H7 (cell line): ENCODE measurements at regions not wholly inside any gene's neighbourhood (a gene's known extent, or its start where the extent isn't known, plus 50 kb on each side); places are given as distances from the start of the nearest gene placed in this dataset.

Experiments used
- DNase-seq: peaks from one replicate; pipeline ENCODE4 v3.0.0; 2012
- H3K27me3 ChIP-seq: 2 replicates; pipeline ENCODE4 v1.6.0; 2011; ENCODE audit warnings: mild to moderate bottlenecking, low read length; ENCODE audit not compliant: control insufficient read depth, insufficient read depth
- H3K36me3 ChIP-seq: replicated peaks from 2 replicates; pipeline ENCODE4 v1.5.1; 2011; ENCODE audit warnings: low read length; ENCODE audit not compliant: control insufficient read depth, insufficient read depth
- H3K4me3 ChIP-seq: 2 replicates; pipeline ENCODE4 v1.5.1; 2011; ENCODE audit warnings: low read depth, mild to moderate bottlenecking, control low read depth, low read length, moderate library complexity; ENCODE audit not compliant: insufficient read depth

DNA sequence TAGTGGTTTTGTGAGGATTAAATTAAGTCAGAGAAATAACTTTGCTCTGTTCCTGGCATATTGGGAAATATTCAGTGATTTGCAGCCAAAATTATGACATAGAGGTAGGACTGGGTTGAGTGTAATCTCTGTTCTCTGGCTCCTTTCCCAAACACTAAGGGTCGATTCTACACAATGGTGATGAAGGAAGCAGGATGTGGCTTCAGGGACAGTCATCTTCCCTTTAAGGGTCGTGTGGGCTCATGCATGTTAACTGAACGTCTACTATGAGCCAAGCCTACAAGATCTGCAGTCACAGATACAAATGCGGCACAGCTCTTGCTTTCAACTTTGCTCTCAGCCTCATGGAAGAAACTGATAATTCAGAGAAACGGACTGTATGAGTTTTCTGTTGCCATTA, 381.6 kb downstream of the VRK1 start:
- no peaks in the 10 kb centered on the region for H3K36me3 ChIP-seq
- H3K4me3 ChIP-seq = no peak overlapping the region
- H3K27me3 ChIP-seq = no peaks in the 10 kb centered on the region
- DNase-seq = no peak

DNA sequence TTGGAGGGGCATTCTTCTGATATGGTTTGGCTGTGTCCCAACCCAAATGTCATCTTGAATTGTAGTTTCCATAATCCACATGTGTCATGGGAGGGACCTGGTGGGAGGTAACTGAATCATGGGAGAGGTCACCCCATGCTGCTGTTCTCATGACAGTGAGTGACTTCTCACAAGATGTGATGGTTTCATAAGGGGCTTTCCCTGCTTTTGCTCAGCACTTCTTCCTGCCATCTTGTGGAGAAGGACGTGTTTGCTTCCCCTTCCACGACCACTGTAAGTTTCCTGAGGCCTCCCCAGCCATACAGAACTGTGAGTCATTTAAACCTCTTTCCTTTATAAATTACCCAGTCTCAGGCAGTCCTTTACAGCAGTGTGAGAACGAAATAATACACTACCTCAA, 382.4 kb downstream of the VRK1 start:
- Histone ChIP-seq H3K4me3 (no peak overlapping the region), H3K36me3 (no peaks in the 10 kb centered on the region), H3K27me3 (no peaks in the 10 kb centered on the region)
- DNase-seq = no peak

DNA sequence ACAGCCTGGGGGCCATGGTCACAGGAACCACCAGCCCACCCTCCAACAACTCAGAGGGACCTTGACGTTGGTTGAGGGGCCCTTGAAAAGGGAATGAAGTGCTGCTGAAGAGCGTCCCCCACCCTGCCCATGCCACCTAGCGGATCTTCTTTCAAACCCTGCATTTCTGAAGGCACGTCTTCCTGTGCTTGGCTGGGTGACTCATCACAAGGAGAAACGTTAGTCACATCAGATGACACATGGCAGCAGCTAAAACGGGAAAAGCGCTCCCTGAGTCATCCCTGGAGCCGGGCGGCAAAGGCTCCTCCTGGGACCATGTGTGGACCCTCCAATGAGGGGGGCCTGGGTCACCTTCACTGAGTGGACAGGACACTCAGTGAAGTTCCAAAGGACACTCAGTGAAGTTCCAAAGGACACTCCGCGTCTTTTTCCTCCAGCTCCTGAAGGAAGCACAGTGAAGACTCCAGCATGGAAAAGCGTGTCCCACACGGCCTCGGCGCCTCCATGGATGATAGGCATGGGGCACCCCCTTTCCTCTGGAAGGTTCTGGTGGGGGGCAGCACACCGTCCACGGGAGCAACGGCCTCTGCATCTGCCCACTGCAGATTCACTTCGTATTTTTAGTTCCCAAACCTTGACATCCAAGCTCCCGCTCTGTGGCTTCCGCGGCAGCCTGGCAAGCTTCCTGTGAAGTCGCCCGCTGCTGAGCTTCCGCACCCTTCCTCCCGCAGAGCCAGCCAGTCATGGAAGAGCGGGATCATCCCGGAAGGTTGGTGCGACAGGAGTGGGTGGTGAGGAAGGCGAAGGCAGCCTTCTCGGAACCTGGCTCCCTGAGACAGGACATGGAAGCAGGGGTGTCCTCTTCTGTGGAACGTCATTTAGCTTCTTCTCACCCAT, 383.4 kb downstream of the VRK1 start:
- DNase-seq = no peak
- no peak overlapping the region for H3K4me3 ChIP-seq
- no peaks in the 10 kb centered on the region for H3K36me3 ChIP-seq
- H3K27me3 ChIP-seq = no peaks in the 10 kb centered on the region

DNA sequence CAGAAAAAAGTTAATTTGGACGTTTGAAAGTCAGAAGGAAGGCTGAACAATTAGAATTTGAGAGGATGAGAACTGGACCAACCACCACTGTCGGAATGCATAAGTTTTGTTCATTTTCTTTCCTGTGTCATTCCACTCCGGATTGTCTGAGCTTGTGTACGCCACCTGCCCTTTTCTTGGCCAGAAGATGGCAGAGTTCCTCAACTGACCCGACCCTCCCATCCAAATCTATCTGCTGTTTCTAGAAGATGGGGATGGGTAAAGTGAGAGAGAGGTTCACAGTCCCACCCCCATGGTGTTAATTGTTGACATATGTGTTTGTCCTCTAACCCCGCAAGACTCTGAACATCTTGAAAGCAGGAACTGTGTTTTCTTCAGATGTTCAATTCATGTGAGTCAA, 388.0 kb downstream of the VRK1 start:
- peak; percentile 64 for DNase-seq

DNA sequence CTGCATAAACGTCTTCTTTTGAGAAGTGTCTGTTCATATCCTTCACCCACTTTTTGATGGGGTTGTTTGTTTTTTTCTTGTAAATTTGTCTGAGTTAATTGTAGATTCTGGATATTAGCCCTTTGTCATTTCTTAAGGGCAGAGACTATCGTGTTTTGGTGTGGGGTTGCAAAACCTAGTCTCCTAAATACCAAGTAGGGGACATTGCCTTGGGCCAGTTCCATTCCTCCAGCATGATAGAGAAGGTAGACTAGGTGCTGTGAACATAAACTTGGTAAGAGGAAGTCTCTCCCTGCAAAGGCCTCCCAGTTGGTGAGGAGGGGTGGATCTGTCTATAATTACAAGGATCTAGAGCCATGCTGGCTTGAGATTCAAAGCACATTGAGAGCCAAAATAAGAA, 390.7 kb downstream of the VRK1 start:
- H3K27me3 ChIP-seq = no peaks in the 10 kb centered on the region
- no peak overlapping the region for H3K4me3 ChIP-seq
- DNase-seq = no peak
- no peaks in the 10 kb centered on the region for H3K36me3 ChIP-seq

More for the DNA sequence above, 388.0 kb downstream of the VRK1 start:
- Histone ChIP-seq H3K36me3 (no peaks in the 10 kb centered on the region), H3K27me3 (no peaks in the 10 kb centered on the region), H3K4me3 (no peak overlapping the region)

DNA sequence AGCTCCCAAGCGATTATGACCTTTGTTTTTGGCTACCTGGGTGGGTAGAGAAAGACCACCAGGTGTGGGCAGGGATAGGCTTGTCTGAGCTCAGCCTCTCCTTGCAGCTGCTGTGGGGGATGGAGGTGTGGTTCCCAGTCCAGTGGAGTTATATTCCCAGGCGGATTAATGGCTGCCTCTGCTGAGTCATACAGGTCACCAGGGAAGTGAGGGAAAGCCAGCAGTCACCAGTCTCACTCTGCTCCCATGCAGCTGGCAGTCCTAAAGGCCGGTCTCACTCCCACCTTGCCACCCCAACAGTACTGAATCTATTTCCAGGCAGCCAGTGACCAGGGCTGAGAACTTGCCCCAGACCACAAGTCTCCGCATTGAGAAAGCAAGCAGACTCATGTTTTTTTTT, 399.2 kb downstream of the VRK1 start:
- Histone ChIP-seq H3K4me3 (no peak overlapping the region), H3K27me3 (no peaks in the 10 kb centered on the region), H3K36me3 (no peaks in the 10 kb centered on the region)
- no peak for DNase-seq

DNA sequence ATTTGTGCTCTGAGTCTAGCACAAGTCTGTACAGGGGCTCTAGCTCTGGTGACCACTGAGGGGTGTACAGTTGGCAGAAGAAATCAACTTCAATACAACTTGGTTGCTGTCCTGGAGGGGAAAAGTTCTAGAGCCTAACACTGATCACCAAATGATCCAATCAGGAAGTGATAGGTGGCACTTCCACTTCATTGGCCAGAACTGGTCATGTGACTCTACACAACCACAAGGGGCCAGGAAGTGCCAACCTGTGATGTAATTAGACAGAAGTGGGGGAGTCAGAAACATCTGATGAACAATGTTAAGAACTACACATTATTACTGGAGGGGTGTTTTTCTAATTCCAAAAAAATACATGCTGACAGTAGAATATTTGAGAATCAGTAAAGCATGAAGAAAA, 401.6 kb downstream of the VRK1 start:
- Histone ChIP-seq H3K4me3 (no peak overlapping the region), H3K27me3 (no peaks in the 10 kb centered on the region), H3K36me3 (no peaks in the 10 kb centered on the region)
- DNase-seq = no peak

DNA sequence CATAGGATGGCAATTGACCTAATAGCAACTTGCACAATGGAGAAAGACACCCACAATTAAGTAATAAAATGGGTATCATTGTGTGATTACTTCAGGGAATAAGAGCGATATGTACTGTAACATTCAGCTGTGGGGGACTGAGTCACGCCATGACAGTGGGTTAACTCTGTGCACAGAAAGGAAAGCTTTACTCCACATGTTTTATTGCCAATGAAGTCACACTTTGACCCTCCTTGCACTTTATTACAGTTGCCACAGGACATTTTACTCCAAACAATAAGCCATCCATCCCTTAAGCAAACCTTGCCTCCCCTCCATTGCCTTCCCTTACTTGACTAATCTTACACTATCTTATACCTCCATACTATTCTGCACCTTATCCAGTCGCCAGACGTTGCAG, 403.1 kb downstream of the VRK1 start:
- no peak for DNase-seq
- Histone ChIP-seq H3K27me3 (no peaks in the 10 kb centered on the region), H3K4me3 (no peak overlapping the region), H3K36me3 (no peaks in the 10 kb centered on the region)

DNA sequence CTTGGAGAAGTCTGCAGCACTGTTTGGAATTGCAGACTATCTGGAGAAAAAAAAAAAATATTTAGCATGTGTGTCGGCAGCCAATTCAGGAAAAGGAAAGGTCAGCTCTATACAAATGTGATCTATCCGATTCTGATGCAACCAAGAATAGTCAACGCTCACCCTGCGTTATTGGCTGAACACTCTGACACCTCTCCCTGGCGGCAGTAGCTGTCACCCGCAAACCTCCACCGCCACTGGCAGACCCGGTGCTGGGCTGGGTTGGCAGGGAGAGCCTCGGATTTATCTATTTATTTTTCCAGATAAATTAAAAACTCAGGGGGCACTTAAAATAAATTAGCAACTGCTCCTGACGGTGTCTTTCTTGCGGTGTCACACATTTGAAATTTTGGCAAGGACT, 409.7 kb downstream of the VRK1 start:
- no peak overlapping the region for H3K4me3 ChIP-seq

DNA sequence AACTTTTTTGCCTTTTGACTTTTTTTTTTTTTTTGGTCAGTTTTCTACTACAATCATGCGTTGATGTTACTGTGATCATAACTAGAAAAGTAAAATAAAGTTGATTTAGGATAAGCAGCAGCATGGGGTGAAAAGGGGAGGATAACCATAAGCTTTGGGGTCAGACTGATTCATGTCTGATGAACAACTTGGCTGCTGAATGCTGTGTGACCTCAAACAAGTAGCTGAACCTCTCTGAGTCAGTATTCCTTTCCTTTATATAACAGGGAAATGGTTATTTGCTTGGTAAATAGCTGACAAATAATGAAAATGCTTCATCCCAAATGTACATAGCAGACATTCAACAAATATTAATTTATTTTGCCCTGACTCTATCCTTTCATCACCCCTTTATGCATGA, 413.0 kb downstream of the VRK1 start:
- DNase-seq = no peak
- Histone ChIP-seq H3K27me3 (no peaks in the 10 kb centered on the region), H3K36me3 (no peaks in the 10 kb centered on the region), H3K4me3 (no peak overlapping the region)

More for the DNA sequence above, 409.7 kb downstream of the VRK1 start:
- no peak for DNase-seq
- Histone ChIP-seq H3K27me3 (no peaks in the 10 kb centered on the region), H3K36me3 (no peaks in the 10 kb centered on the region)

DNA sequence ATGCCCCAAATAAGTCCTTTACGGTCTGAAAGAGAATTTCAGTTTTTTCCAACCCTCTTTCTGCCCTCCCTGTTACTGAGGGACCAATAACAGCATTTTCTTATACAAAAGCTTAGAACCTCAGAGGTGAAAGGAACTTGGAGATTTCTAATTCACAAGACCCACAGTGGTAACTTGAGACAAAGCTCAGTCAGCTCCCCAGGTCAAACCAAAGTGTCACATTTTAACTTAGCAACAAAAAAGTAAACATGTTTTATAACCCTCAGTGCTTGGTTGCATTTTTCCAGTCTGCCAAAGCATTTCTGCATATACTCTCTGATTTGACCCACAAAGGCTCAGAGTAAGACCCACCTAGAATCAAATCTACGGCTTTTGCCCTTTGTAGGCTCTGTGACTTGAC, 415.2 kb downstream of the VRK1 start:
- H3K36me3 ChIP-seq = no peaks in the 10 kb centered on the region
- no peaks in the 10 kb centered on the region for H3K27me3 ChIP-seq

DNA sequence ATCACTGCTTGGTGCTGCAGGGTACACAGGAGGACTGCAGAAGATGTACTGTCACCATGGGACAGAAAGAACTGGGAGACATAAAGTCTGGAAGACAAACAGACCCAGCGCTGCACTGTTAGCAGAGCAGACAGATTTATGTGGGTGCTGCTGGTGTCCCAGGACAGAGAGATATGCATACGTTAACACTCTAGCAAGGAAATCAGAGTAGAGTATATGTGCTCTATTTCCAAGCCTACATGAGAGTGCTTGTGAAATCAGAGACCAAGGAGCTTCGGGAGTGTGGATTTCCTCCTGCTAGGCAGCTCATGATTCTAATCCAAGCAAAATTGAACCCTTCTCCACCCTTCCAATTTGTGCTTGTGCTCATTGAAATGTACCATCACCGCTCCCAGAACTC, 416.5 kb downstream of the VRK1 start:
- H3K4me3 ChIP-seq = no peak overlapping the region
- no peak for DNase-seq
- no peaks in the 10 kb centered on the region for H3K36me3 ChIP-seq
- no peaks in the 10 kb centered on the region for H3K27me3 ChIP-seq

More for the DNA sequence above, 415.2 kb downstream of the VRK1 start:
- no peak for DNase-seq
- H3K4me3 ChIP-seq = no peak overlapping the region

DNA sequence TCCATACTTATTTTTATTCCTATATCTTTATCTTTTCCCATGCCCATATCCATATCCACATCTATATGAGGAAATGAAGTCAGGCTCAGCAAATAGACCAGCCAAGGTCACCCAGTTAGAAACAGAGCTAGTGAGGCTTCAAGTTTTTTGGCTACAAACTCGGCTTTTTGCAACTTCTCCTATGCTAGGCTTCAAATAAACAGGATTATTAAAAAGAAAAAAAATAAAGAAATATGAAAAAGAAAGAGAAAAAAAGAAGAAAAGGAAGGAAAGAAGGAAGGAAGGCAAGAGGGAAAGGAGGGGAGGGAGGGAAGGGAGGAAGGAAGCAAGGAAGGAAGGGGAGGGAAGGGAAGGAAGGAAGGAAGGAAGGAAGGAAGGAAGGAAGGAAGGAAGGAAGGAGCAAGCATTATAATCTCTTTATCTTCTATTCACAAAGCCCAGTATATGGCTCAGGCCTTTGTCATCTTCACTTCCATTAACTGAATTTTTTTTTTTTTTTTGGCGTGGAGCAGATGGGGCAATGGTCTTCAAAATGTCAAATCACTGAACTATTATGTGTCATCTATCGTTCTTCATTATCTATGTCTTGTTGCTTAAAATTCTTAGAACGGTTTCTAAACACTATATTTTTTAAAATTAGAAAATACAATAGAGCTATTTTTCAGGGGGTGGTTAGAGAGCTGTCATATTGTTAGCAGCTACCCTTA, 418.2 kb downstream of the VRK1 start:
- H3K27me3 ChIP-seq = peaks cover 14% of the 10 kb centered on the region
- H3K36me3 ChIP-seq = no peaks in the 10 kb centered on the region
- DNase-seq = no peak
- no peak overlapping the region for H3K4me3 ChIP-seq

DNA sequence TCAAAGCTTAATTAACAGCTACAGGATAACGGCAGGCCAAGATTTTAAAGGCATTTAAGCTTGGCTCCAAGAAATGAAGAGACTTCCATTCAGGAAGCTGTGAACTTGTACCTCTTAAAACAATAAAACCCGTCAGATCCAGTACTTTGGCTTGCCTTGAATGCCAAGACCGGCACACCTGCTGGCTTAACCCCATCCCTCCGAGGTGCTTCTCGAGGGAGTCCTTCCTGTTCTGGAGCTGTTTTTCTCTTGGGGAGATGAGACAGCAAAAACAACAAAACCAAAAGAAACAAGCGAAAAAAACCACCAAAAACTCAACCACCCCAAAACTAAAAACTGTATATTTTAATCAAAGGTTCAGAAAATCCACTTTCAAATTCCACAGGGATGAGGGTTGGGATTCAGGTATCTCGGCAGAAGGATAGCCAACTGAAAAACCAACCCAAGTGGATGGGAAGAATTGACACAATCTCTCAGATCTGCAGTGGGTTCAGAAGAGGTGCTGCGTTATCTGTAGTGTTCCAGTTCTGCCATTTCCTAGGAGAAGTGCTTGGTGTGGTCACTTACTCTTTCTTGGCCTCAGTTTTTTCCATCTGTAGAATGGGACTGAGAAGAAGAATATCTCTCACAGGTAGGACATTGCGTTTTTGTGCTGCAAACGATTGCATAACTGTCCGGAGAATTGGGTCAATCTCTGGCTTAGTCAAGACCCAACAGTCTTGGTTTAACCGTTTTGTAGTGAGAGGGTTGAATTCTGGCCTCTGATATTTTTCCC, 420.1 kb downstream of the VRK1 start:
- DNase-seq = peak; percentile 35
- no peaks in the 10 kb centered on the region for H3K36me3 ChIP-seq
- no peak overlapping the region for H3K4me3 ChIP-seq
- H3K27me3 ChIP-seq = peaks cover 14% of the 10 kb centered on the region

DNA sequence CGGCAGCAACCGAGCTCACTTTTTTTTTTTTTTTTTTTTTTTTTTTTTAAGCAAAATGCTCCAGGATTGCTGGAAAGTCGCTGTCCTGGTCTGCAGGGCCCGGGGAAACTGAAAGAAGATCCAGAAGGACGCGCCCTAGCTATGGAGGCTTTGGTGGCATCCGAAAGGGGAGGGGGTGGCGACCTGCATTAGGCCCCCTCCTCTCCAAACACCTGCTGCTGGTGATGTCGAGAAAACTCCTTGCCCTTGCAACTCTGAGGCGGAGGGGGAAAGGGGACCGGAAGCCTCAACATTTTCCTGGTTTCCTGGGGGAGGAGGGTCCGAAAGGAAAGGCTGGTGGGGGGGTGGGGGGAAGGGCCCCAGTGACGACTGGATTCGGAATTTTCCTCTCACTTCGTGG, 421.1 kb downstream of the VRK1 start:
- peaks cover 14% of the 10 kb centered on the region for H3K27me3 ChIP-seq

More for the DNA sequence above, 421.1 kb downstream of the VRK1 start:
- H3K36me3 ChIP-seq = no peaks in the 10 kb centered on the region
- no peak for DNase-seq
- peak overlapping the region; percentile 63 for H3K4me3 ChIP-seq
